HFFc6 (cell line): ENCODE measurements at regions not wholly inside any gene's neighbourhood (a gene's known extent, or its start where the extent isn't known, plus 50 kb on each side); places are given as distances from the start of the nearest gene placed in this dataset.

Source experiments
- DNase-seq: peaks from one replicate; pipeline ENCODE4 v3.0.0-alpha.2; 2018
- H3K27ac Mint-ChIP-seq: 2 replicates; pipeline ENCODE4 v1.8.0; 2020; ENCODE audit warnings: mild to moderate bottlenecking, mixed read lengths
- H3K27me3 Mint-ChIP-seq: 2 replicates; pipeline ENCODE4 v1.8.0; 2021; ENCODE audit warnings: mild to moderate bottlenecking, moderate library complexity, mixed read lengths; ENCODE audit not compliant: insufficient read depth
- H3K36me3 Mint-ChIP-seq: 2 replicates; pipeline ENCODE4 v1.8.0; 2021; ENCODE audit warnings: low read depth, mixed read lengths
- H3K4me1 Mint-ChIP-seq: 2 replicates; pipeline ENCODE4 v1.8.0; 2020; ENCODE audit warnings: low read depth, mixed read lengths
- H3K4me3 Mint-ChIP-seq: 2 replicates; pipeline ENCODE4 v1.8.0; 2020; ENCODE audit warnings: mild to moderate bottlenecking, moderate library complexity, mixed read lengths
- H3K9me3 Mint-ChIP-seq: 2 replicates; pipeline ENCODE4 v1.8.0; 2020; ENCODE audit warnings: mild to moderate bottlenecking, mixed read lengths
- CTCF ChIP-seq: fragments of 200-600 bp; sonication (generic); IDR thresholded peaks from 2 replicates; pipeline ENCODE4 v1.5.0; 2021; ENCODE audit warnings: antibody characterized with exemption, mild to moderate bottlenecking

DNA sequence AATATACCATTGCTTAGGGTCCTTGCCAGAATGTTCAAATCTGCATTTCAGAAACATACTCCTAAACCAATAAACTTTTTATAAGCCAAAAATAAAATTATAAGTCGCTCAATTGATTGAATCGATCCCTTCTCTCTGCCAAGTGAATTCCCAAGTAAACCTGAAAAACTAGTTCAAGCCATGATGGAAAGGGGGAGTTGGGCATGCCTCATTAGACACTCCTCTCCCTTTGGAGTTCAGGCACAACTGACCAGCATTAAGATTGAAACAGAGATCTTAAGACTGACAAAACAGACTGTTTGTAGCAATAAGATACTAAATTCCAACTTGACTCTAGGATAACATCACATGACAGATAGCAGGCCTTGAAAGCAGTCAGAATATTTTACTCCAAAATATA lies 113.7 kb upstream of the RASGRP1 start:
- Mint-ChIP-seq H3K4me1 (no peaks in the 10 kb centered on the region), H3K36me3 (no peaks in the 10 kb centered on the region), H3K9me3 (no peaks in the 10 kb centered on the region), H3K4me3 (no peak overlapping the region), H3K27me3 (peaks cover 25% of the 10 kb centered on the region), H3K27ac (no peak overlapping the region)
- no peak for DNase-seq
- no peak for TF ChIP-seq CTCF

DNA sequence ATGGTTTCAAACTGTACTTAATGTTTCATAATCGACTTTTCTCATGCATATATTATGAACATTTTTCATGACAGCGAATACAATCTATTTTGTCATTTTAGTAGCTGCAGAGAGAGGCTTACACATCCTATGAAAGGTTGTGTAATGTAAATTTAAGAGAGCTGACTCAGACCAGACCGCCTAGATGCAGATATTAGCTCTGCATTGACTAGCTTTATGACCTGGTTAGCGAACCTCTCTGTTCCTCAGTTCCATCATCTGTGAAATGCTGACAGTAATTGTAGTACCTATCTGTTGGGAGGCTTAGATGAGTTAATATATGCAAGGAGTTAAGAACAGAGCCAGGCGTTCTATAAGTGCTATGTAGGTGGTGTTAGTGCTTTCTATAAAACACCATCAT lies 116.2 kb upstream of the RASGRP1 start:
- H3K27ac Mint-ChIP-seq = no peak overlapping the region
- no peak for TF ChIP-seq CTCF
- peaks cover 19% of the 10 kb centered on the region for H3K27me3 Mint-ChIP-seq
- H3K36me3 Mint-ChIP-seq = no peaks in the 10 kb centered on the region
- DNase-seq = no peak
- no peak overlapping the region for H3K4me3 Mint-ChIP-seq
- no peaks in the 10 kb centered on the region for H3K9me3 Mint-ChIP-seq
- H3K4me1 Mint-ChIP-seq = no peaks in the 10 kb centered on the region

DNA sequence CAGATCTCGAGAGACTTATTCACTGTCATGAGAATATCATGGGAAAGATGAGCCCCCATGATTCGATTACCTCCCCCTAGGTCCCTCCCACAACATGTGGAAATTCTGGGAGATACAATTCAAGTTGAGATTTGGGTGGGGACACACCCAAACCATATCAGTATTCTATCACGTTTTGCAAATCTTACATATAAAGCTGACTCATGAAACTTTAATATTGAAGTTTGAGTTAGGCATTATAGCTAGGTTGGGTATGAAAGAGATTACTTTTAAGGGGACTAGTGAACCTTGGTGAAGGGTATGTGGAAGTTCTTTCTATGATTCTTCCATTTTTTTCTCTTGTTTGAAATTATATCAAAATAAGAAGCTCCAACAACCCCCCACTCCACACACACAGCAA lies 117.7 kb upstream of the RASGRP1 start:
- H3K36me3 Mint-ChIP-seq = no peaks in the 10 kb centered on the region
- no peaks in the 10 kb centered on the region for H3K9me3 Mint-ChIP-seq
- no peak for DNase-seq
- no peak overlapping the region for H3K4me3 Mint-ChIP-seq
- H3K27me3 Mint-ChIP-seq = peaks cover 10% of the 10 kb centered on the region; the same call in 1 of the 2 replicates
- H3K27ac Mint-ChIP-seq = no peak overlapping the region
- H3K4me1 Mint-ChIP-seq = peaks cover 4% of the 10 kb centered on the region
- no peak for TF ChIP-seq CTCF

DNA sequence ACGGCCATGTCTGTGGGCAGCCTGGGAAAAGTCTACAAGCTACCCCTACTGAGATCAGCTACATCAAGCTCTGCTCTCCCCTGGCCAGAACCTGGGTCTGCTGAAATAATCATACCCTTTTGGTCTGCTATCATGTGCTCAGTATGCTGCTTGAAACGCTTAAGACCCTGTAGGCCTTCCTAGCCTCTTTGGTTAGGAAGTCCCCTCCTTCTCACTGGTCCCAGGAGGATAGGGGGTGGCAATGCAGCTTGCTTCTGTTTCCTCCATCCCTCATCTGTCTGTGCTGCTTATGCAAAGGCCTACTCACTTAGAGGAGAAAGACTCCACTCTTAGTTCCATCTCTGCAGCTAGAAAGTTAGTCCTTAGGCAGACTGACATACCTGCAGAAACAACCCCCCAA lies 118.2 kb upstream of the RASGRP1 start:
- Mint-ChIP-seq H3K27ac (no peak overlapping the region), H3K27me3 (peaks cover 5% of the 10 kb centered on the region; the same call in 1 of the 2 replicates), H3K4me3 (no peak overlapping the region)

GRCh38 chr15:38683382-38684242 lies 119.0 kb upstream of the RASGRP1 start:
- H3K9me3 Mint-ChIP-seq = no peaks in the 10 kb centered on the region
- H3K4me3 Mint-ChIP-seq = no peak overlapping the region
- peaks cover 17% of the 10 kb centered on the region for H3K4me1 Mint-ChIP-seq
- TF ChIP-seq CTCF = peak; percentile 88
- DNase-seq = peak; percentile 54
- no peaks in the 10 kb centered on the region for H3K36me3 Mint-ChIP-seq
- H3K27ac Mint-ChIP-seq = no peak overlapping the region
- peaks cover 4% of the 10 kb centered on the region; the same call in 1 of the 2 replicates for H3K27me3 Mint-ChIP-seq

More for the DNA sequence above, 118.2 kb upstream of the RASGRP1 start:
- no peaks in the 10 kb centered on the region for H3K36me3 Mint-ChIP-seq
- no peak for TF ChIP-seq CTCF
- no peaks in the 10 kb centered on the region for H3K9me3 Mint-ChIP-seq
- no peak for DNase-seq
- peaks cover 9% of the 10 kb centered on the region for H3K4me1 Mint-ChIP-seq
